KOPT-K1 (cell line): ENCODE measurements at regions not wholly inside any gene's neighbourhood (a gene's known extent, or its start where the extent isn't known, plus 50 kb on each side); places are given as distances from the start of the nearest gene placed in this dataset.

Experiments
- H3K27ac ChIP-seq: fragments of 200-600 bp; sonication (generic); 2 replicates; pipeline ENCODE4 v1.5.1; 2016; ENCODE audit warnings: antibody characterized with exemption, mild to moderate bottlenecking, low read depth, low read length; ENCODE audit not compliant: poor library complexity, severe bottlenecking
- H3K36me3 ChIP-seq: fragments of 200-600 bp; sonication (generic); 2 replicates; pipeline ENCODE4 v1.5.1; 2017; ENCODE audit warnings: antibody characterized with exemption, mild to moderate bottlenecking, low read length, moderate library complexity; ENCODE audit not compliant: insufficient read depth
- H3K9me3 ChIP-seq: fragments of 200-600 bp; sonication (generic); 2 replicates; pipeline ENCODE4 v1.5.1; 2017; ENCODE audit warnings: antibody characterized with exemption, low read length, mild to moderate bottlenecking; ENCODE audit not compliant: insufficient read depth, poor library complexity, severe bottlenecking

- Histone ChIP-seq H3K36me3 (no peaks in the 10 kb centered on the region), H3K27ac (no peak overlapping the region), H3K9me3 (no peaks in the 10 kb centered on the region)
Measured at GRCh38 chr4:154003378-154003777, 214.5 kb upstream of the SFRP2 start.

DNA sequence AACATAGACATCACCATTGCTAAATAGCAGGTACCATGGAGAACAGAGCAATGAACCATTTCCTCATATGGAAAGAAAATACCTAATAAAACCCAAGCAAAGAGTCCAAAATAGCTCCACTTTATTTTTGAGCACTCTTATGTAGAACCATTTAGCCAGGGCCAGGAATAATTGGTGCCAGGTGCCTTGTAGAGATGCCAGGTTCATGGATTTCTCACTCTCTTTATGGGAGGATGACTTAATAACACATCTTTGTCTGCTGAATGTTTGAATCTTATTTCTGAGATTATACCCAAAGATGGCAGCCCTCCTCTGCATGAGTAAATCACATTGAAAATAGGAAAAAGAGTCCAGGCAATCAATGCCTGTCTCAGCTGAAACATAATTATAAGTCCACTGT is 212.3 kb upstream of the SFRP2 start:
- Histone ChIP-seq H3K9me3 (no peaks in the 10 kb centered on the region), H3K36me3 (no peaks in the 10 kb centered on the region), H3K27ac (no peak overlapping the region)

DNA sequence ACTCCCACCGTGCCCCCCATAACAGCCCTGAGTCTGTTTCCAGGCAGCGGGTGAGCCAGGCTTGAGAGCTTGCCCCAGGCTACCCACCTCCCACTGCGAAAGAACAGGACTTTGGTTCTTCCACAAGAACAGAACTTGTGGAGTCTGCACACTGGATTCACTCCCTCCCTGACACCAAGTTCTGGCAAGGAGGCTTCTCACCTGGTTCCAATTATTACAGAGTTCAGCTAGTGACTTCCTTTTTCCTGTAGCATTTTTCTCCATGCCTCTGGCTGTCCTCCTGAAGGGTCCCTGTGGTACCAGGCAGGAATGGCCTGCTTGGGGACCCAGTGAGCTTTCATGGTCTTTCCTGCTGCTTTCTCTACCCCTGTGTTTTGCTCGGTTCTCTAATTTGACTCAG is 208.6 kb upstream of the SFRP2 start:
- Histone ChIP-seq H3K9me3 (no peaks in the 10 kb centered on the region), H3K36me3 (no peaks in the 10 kb centered on the region), H3K27ac (no peak overlapping the region)

- no peaks in the 10 kb centered on the region for H3K36me3 ChIP-seq
- no peak overlapping the region for H3K27ac ChIP-seq
- no peaks in the 10 kb centered on the region for H3K9me3 ChIP-seq
Measured at GRCh38 chr4:153989505-153989904, 200.6 kb upstream of the SFRP2 start.

DNA sequence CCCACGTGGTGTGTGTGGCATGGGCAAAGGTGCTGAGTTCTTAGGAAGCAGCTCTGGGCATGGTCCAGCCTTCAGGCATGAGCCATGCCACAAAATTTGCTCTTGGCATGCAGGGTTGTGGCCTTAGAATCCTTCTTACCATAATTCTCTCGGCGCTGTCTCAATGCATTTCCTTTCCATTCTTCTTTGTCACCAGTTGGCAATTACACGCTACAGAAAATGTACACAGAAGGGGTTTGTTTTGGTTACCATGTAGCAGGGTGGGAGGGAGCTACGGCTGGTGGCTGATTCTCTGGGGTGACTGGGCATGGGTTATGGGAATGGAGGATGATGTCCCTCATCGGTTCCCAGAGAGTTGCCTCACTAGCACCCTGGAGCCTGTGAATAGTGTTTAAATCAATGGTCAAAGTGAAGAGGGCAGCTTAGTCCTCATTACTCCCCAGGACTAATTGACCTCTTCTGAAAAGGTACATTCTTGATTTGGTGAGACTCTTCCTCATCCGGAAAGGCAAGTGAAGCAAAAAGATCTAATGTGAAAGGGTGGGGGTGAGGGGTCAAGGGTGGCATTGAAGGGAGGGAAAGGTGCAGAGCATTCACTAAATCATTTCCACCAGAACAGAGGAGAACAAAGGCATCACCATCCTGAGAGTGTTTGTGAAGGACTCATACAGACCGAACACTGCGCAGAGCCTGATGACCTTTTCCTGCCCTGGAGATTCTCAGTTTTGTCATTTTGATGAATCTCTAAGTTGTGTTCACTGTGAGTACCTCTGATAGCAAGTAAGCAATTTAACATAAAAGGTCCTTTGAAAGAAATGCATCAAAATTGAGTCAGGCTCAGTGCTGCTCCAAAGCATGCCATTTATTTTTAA is 199.8 kb upstream of the SFRP2 start:
- no peaks in the 10 kb centered on the region for H3K9me3 ChIP-seq
- no peaks in the 10 kb centered on the region for H3K36me3 ChIP-seq
- no peak overlapping the region for H3K27ac ChIP-seq

DNA sequence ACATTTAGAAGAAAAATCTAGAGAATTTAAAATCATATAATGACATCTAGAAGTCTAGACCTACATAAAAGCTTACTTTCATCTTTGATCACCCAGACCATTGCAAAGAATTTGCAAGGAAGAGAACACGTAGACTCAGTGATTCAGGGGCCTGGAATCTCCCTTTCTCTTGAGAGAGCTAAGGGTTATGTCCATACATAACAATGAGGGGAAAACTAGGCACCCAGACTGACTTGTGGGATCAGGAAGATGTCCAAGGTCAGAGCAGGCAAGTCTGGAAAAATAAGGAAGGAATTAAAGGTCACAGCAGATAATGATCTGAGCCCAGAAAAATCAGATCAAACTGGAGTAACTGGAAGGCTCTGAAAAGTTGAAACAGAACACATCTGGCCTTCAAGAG is 198.4 kb upstream of the SFRP2 start:
- H3K9me3 ChIP-seq, result no peaks in the 10 kb centered on the region
- H3K27ac ChIP-seq, result no peak overlapping the region
- H3K36me3 ChIP-seq, result no peaks in the 10 kb centered on the region

DNA sequence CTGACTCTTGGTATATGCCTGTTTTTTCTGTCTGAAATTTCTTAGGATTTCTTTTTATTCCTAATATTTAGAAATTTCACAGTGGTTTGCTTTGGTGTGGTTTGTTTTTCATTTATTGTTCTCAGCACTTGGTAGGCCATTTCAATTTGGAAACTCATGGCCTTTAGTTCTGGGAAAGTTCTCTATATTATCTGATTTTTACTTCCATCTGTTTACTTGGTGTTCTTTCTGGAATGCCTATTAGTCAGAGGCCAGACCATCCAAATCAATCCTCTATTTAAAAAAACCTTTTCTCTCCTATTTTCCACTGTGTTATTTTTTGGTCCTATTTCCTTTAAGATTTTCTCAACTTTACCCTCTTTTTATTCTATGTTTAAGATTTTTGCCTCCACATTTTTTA is 188.1 kb upstream of the SFRP2 start:
- Histone ChIP-seq H3K36me3 (no peaks in the 10 kb centered on the region), H3K27ac (no peak overlapping the region), H3K9me3 (peaks cover 27% of the 10 kb centered on the region)

- no peaks in the 10 kb centered on the region for H3K36me3 ChIP-seq
- peaks cover 27% of the 10 kb centered on the region for H3K9me3 ChIP-seq
- H3K27ac ChIP-seq, result no peak overlapping the region
Measured at GRCh38 chr4:153974452-153974851, 185.6 kb upstream of the SFRP2 start.

DNA sequence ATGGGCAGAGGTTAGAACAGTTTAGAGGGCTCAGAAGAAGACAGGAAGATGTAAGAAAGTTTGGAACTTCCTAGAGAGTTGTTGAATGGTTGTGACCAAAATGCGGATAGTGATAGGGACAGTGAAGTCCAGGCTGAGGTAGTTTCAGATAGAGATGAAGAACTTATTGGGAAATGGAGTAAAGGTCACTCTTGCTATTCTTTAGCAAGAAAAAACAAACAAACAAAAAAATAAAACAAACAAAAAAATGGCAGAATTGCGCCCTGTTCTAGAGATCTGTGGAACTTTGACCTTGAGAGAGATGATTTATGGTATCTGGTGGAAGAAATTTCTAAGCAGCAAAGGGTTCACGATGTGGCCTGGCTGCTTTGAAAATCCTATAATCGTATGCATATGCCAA is 185.1 kb upstream of the SFRP2 start:
- Histone ChIP-seq H3K36me3 (no peaks in the 10 kb centered on the region), H3K9me3 (peaks cover 27% of the 10 kb centered on the region), H3K27ac (no peak overlapping the region)

DNA sequence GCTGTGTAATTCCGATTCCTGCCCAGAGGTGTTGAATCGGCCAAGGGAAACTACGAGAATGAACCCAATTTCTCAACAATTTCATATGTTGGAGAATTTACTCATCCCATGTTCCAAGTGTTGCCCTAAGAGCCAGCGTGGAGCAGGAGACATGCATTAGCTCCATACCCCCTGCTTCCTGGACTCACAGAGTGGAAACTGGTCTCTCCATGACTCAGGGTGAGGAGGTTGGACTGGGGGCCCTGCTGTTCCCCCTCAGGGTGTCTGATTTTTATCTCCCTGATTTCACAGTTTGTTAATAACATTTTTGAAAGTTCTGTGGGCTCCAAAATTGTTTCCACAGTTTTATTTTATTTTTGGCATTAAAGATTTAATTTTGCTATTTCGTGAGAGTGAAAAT is 183.0 kb upstream of the SFRP2 start:
- Histone ChIP-seq H3K27ac (no peak overlapping the region), H3K36me3 (no peaks in the 10 kb centered on the region), H3K9me3 (peaks cover 27% of the 10 kb centered on the region)

- Histone ChIP-seq H3K36me3 (no peaks in the 10 kb centered on the region), H3K27ac (no peak overlapping the region), H3K9me3 (peaks cover 17% of the 10 kb centered on the region)
Measured at GRCh38 chr4:153970169-153970568, 181.3 kb upstream of the SFRP2 start.

DNA sequence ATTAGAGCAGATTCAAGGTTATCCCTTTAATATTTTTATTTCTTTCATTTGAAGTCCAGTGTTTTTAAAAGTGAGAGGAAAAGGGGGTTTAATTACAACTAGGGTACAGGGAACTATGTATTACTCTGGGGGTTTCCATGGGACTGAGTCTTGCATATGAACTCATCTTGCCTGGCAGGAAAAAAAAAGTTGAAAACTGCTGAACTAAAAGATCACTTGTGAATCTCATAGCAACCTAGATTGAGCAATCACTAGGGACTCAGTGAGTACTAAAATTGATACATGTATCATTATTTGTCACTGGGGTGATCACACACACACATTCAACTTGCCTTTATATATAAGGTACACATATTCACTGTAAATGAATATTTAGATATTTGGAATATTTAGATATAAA is 180.7 kb upstream of the SFRP2 start:
- Histone ChIP-seq H3K36me3 (no peaks in the 10 kb centered on the region), H3K27ac (no peak overlapping the region), H3K9me3 (peaks cover 11% of the 10 kb centered on the region)

GRCh38 chr4:153966641-153967040 is 177.8 kb upstream of the SFRP2 start:
- Histone ChIP-seq H3K27ac (no peak overlapping the region), H3K9me3 (no peaks in the 10 kb centered on the region), H3K36me3 (no peaks in the 10 kb centered on the region)

DNA sequence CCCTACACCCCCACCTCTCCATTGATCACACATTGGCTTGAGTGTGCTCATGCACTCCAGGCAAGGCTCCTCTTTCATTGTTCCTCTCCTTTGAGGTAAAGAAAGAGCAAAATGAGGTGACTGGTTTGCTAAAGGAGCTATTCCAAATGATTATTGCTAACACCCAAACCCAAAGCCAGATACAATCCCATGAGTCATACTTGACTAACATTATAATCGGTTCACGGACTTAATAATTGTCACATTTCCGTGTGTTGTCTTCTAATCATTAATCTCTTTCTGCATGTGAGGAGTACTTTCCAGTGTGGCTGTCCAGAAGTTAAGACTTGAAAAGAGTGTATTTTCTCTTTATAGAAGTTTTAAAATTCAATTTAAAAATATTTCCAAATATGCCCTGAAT is 174.3 kb upstream of the SFRP2 start:
- Histone ChIP-seq H3K9me3 (no peaks in the 10 kb centered on the region), H3K27ac (no peak overlapping the region), H3K36me3 (no peaks in the 10 kb centered on the region)

- H3K27ac ChIP-seq, result no peak overlapping the region
- no peaks in the 10 kb centered on the region for H3K36me3 ChIP-seq
- no peaks in the 10 kb centered on the region for H3K9me3 ChIP-seq
Measured at GRCh38 chr4:153962311-153963039, 173.6 kb upstream of the SFRP2 start.

DNA sequence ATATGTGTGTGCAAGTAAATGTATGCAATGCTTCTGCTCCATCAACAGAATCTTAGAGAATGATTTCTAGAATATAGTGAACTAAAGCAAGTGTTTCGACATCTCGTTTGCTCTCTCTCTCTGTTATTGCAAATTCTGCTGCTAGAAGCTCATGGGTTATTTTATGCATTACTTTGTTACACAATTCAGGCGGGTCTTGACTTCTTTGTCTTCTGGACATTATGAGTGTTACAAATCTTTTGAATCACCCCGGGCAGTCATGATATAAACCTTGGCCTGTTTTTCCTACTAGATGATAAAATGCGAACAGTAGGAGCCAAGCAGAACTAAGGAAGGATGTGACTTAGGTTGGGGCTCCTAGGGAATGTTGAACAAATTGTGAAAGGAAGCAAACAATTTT is 166.4 kb upstream of the SFRP2 start:
- no peaks in the 10 kb centered on the region for H3K36me3 ChIP-seq
- H3K27ac ChIP-seq, result no peak overlapping the region
- H3K9me3 ChIP-seq, result no peaks in the 10 kb centered on the region
